Epithelial cell of esophagus (primary cell): ENCODE measurements at regions not wholly inside any gene's neighbourhood (a gene's known extent, or its start where the extent isn't known, plus 50 kb on each side); places are given as distances from the start of the nearest gene placed in this dataset.

Experiments used
- DNase-seq: peaks from one replicate; pipeline ENCODE4 v3.0.0; 2010; ENCODE audit warnings: low read depth
- H3K4me3 ChIP-seq: 2 replicates; pipeline ENCODE4 v1.5.1; 2011; ENCODE audit warnings: mild to moderate bottlenecking, low read length, control low read depth
- TF ChIP-seq, protein P1 (sequence below): IDR thresholded peaks from 2 replicates; pipeline ENCODE4 v1.5.1; 2011; ENCODE audit warnings: low read depth, mild to moderate bottlenecking, low read length, control low read depth, inconsistent platforms; ENCODE audit not compliant: insufficient read depth; ENCODE audit errors: missing control alignments

DNA sequence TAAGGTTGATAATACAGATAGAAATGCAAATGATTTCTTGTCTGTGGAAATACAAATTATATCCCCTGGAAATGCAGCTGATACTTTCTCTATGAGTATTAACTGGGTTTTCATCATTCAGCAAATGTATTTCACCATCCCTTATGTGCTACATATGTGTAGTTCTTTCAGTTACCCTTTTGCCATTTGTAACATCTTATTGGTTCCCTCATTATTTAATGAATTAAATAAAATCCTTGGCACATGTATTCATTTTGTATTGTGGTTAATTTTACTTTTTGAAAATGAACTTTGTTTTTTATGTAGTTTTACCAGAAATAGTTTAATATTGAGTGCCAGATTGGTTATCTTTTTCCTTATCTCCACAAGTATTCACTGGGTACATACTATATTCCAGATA, 89.9 kb upstream of the DEPDC1 start:
- no peak for DNase-seq
- no peak overlapping the region for H3K4me3 ChIP-seq
- TF ChIP-seq, protein P1, sequence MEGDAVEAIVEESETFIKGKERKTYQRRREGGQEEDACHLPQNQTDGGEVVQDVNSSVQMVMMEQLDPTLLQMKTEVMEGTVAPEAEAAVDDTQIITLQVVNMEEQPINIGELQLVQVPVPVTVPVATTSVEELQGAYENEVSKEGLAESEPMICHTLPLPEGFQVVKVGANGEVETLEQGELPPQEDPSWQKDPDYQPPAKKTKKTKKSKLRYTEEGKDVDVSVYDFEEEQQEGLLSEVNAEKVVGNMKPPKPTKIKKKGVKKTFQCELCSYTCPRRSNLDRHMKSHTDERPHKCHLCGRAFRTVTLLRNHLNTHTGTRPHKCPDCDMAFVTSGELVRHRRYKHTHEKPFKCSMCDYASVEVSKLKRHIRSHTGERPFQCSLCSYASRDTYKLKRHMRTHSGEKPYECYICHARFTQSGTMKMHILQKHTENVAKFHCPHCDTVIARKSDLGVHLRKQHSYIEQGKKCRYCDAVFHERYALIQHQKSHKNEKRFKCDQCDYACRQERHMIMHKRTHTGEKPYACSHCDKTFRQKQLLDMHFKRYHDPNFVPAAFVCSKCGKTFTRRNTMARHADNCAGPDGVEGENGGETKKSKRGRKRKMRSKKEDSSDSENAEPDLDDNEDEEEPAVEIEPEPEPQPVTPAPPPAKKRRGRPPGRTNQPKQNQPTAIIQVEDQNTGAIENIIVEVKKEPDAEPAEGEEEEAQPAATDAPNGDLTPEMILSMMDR = no peak

DNA sequence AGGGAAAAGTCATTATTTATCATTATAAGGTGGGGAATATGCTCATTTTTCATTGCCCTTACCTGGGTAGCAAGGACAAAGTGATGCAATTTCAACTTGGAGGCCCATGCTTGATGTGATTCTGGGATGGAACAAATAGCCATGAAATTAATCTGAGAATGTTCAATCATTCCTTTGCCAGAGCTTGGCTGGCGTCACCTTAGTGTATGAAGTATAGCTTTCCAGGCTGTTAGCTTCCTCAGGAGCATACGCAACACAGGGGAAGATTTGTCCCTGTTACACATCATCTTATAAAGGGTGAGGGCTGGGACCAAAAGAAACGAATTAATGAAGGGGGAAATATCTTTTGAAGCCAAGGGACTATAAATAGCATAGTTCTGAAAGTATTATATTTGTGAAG, 91.4 kb upstream of the DEPDC1 start:
- H3K4me3 ChIP-seq = no peak overlapping the region
- TF ChIP-seq, protein P1 = no peak
- no peak for DNase-seq

DNA sequence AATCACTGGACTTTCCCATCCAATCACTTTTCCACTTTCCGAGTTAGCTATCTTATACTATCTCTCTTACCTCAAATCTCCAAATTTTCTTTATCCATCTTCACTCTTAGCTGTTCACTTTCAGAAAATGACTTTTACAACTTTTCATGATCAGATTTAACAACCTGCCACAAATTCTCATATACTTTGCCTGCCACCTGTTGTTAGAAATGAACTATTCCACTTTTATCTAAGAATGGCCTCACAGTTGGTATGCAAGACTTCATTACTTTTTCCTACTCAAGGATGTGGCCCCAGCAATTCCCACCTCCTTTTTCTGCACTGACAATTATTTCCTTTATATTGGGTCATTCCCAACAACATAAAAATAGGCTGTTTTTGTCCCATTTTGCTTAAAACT, 93.6 kb upstream of the DEPDC1 start:
- TF ChIP-seq, protein P1 = peak; percentile 32
- peak; percentile 20 for DNase-seq

DNA sequence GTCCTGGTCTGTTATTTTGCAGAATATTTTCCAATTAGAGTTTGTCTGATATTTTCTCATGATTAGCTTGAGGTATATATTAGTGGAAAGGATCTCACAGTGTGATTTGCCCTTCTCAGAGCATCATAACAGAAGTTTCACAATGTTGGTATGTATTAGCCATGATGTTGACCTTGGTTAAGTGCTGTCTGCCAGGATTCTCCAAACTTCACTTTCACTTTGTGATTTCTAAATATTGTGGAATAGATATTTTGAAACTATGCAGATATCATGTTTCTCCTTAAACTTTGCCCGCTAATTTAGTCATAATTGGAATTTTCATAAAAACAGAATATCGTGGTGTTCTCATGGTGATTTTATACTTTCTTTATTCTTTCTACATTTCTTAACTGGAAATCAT, 98.0 kb upstream of the DEPDC1 start:
- TF ChIP-seq, protein P1 = no peak
- DNase-seq = no peak
- H3K4me3 ChIP-seq = no peak overlapping the region

More for the DNA sequence above, 93.6 kb upstream of the DEPDC1 start:
- H3K4me3 ChIP-seq = no peak overlapping the region

DNA sequence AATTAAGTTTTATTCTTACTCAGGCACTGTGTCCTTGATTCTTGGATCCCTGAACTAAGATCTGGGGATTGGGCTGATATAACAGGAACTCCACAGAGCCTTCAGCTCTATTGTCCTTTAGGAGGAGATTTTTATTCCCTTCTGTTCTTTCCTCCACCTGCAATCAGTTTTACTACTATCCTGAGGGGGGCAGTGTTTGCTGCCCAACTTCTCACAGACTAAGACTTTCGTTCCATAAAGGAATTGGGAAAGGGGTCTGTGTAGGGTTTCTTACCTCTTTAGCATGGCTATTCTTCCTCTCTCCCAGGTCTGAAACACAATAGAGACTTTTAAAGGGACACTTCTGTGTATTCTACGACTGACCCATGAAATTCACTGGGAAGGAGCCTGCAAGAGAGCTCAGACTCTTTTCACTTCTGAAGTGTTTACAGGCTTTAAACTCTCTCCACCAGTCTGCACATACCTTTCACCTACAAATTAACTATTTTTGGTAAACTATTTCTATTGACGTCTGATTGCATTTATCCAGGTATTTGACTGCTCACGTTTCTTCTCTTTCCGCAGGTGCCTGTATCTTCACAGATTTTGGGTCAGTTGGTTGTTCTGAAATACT, 103.3 kb upstream of the DEPDC1 start:
- TF ChIP-seq, protein P1 = peak; percentile 77
- H3K4me3 ChIP-seq = no peak overlapping the region
- peak; percentile 50 for DNase-seq

DNA sequence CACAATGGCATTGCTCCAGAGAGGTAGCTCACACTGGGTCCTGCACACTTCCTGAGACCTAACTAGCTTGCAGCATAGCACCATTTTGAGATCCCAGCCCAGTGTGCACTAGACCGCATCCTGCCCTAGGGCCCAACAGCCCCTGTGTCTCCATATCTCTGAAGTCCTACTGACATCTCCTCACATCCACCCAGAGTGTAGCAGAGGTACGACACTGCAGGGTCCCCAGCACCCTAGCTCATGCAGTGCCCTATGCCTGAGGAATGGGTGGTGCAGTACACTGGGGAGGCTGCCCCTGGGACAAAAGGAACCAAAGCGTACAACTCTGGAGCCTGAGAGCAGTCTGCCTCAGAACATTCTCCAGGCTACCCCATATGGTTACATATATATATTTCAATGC, 111.4 kb upstream of the DEPDC1 start:
- TF ChIP-seq, protein P1 = no peak
- no peak overlapping the region for H3K4me3 ChIP-seq
- DNase-seq = no peak

DNA sequence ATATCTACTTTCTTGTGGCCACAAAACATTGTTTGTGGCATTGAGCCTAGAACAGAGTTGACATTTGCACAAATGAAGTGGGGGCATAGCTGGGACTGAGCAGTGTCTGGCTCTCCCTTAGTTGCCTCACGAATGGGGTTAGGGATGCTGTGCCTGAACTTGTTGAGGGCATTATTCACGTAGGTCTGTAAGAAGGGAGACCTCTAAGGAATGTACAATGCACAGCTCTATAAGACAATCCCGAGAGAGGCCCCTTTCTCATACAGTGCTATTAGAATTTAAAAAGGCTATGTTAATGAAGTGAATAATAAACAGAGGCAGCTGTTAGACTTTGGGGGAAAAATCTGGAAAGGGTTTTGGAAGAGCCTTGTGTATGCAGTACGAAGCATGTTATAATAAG, 118.4 kb upstream of the DEPDC1 start:
- DNase-seq = peak; percentile 8
- TF ChIP-seq, protein P1 = no peak
- H3K4me3 ChIP-seq = no peak overlapping the region
